HCT116 (cell line): ENCODE measurements at regions not wholly inside any gene's neighbourhood (a gene's known extent, or its start where the extent isn't known, plus 50 kb on each side); places are given as distances from the start of the nearest gene placed in this dataset.

Source experiments
- ATAC-seq: fragments of 200-7000 bp; cut with Tn5 transposase; 2 replicates; pipeline ENCODE4 v1.9.1; 2020; ENCODE audit warnings: mild to moderate bottlenecking, moderate library complexity
- BruUV-seq: library from RNA; stranded (reverse); fragments of 400-500 nt; replicated peaks from 2 replicates; lab custom pipeline; 2021; lab: Mats Ljungman, UMichigan
- CTCF ChIA-PET: fragments of 300-600 bp; sonication (Branson Sonifier 250); formaldehyde crosslinking; loops from one replicate; lab custom pipeline; 2021; ENCODE audit warnings: antibody characterized with exemption; lab: Charles Lee
- POLR2A ChIA-PET: fragments of 300-600, 350-600 bp; sonication (Branson Sonifier 250); formaldehyde crosslinking; loops from one replicate; lab custom pipeline; 2021; ENCODE audit warnings: antibody characterized with exemption; lab: Charles Lee
- RAD21 ChIA-PET, 2 experiments: fragments of 300-600 bp; sonication (Branson Sonifier 250); formaldehyde crosslinking; loops; one replicate each; lab custom pipeline; 2023; ENCODE audit warnings: low total read pairs in 2 of 2; ENCODE audit not compliant: uncharacterized antibody in 2 of 2, unreplicated experiment in 2 of 2, low non-redundant PET in 1 of 2; lab: Charles Lee
- DNase-seq: peaks from one replicate; pipeline ENCODE4 v3.0.0-alpha.2; 2010; ENCODE audit warnings: low read depth, low spot score
- H2AFZ ChIP-seq: fragments of 200-600 bp; shearing (Covaris generic), sonication (generic); 2 replicates; pipeline ENCODE4 v1.6.1; 2017; ENCODE audit warnings: low read depth, mixed run types, mixed read lengths, antibody characterized with exemption, low read length; ENCODE audit not compliant: poor library complexity, severe bottlenecking
- H3K27ac ChIP-seq: 2 replicates; pipeline ENCODE4 v1.5.1; 2012; ENCODE audit warnings: low read depth, low read length
- H3K27me3 ChIP-seq: fragments of 200-600 bp; sonication (generic); 2 replicates; pipeline ENCODE4 v1.6.1; 2016; ENCODE audit warnings: mixed run types, low read length, mixed read lengths; ENCODE audit not compliant: insufficient read depth
- H3K36me3 ChIP-seq, 2 experiments: fragments of 200-500 bp in 1 of 2; fragments of 200-600 bp in 1 of 2; sonication (Bioruptor generic) in 1 of 2; sonication (generic) in 1 of 2; 2 replicates each; pipeline versions ENCODE4 v1.5.1 to v1.6.1; 2014 to 2016; ENCODE audit warnings: low read length in 2 of 2, inconsistent platforms in 1 of 2, mixed read lengths in 1 of 2, mixed run types in 1 of 2; ENCODE audit not compliant: insufficient read depth in 2 of 2, control insufficient read depth in 1 of 2
- H3K4me1 ChIP-seq, 2 experiments: fragments of 200-600 bp in 1 of 2; sonication (generic) in 1 of 2; 2 replicates each; pipeline versions ENCODE4 v1.5.1 to v1.6.1; 2012 to 2017; ENCODE audit warnings: low read length in 2 of 2, inconsistent platforms in 1 of 2, mild to moderate bottlenecking in 1 of 2, mixed read lengths in 1 of 2, mixed run types in 1 of 2, moderate library complexity in 1 of 2; ENCODE audit not compliant: insufficient read depth in 2 of 2, control insufficient read depth in 1 of 2
- H3K4me2 ChIP-seq: fragments of 200-600 bp; sonication (generic); 2 replicates; pipeline ENCODE4 v1.6.1; 2017; ENCODE audit warnings: mixed run types, low read length, mixed read lengths
- H3K4me3 ChIP-seq, 2 experiments: fragments of 200-600 bp in 1 of 2; sonication (generic) in 1 of 2; replicated peaks in 1 of 2; 2 replicates each; pipeline ENCODE4 v1.5.1; 2011 to 2016; ENCODE audit warnings: low read length in 2 of 2, control low read depth in 1 of 2, low read depth in 1 of 2, mild to moderate bottlenecking in 1 of 2, mixed read lengths in 1 of 2, mixed run types in 1 of 2
- H3K79me2 ChIP-seq: fragments of 200-600 bp; sonication (generic); 2 replicates; pipeline ENCODE4 v1.6.1; 2017; ENCODE audit warnings: mild to moderate bottlenecking, mixed run types, low read length, moderate library complexity, mixed read lengths; ENCODE audit not compliant: insufficient read depth
- H3K9ac ChIP-seq: fragments of 200-600 bp; sonication (generic); 2 replicates; pipeline ENCODE4 v1.6.1; 2016; ENCODE audit warnings: low read length, mixed read lengths
- H3K9me2 ChIP-seq: fragments of 200-600 bp; sonication (generic), shearing (Covaris generic); 2 replicates; pipeline ENCODE4 v1.6.1; 2017; ENCODE audit warnings: mixed run types, mild to moderate bottlenecking, moderate library complexity; ENCODE audit not compliant: insufficient read depth
- H3K9me3 ChIP-seq, 2 experiments: fragments of 200-500 bp in 1 of 2; fragments of 200-600 bp in 1 of 2; sonication (Bioruptor generic) in 1 of 2; sonication (generic) in 1 of 2; 2 replicates each; pipeline ENCODE4 v1.6.1; 2014 to 2017; ENCODE audit warnings: low read length in 2 of 2, mixed read lengths in 2 of 2, inconsistent platforms in 1 of 2, low read depth in 1 of 2, mild to moderate bottlenecking in 1 of 2, mixed run types in 1 of 2, moderate library complexity in 1 of 2; ENCODE audit not compliant: control insufficient read depth in 1 of 2, insufficient read depth in 1 of 2
- H4K20me1 ChIP-seq: fragments of 200-600 bp; sonication (generic), shearing (Covaris generic); 2 replicates; pipeline ENCODE4 v1.6.1; 2017; ENCODE audit warnings: mixed run types, mild to moderate bottlenecking, moderate library complexity; ENCODE audit not compliant: insufficient read depth
- ATF3 ChIP-seq: IDR thresholded peaks from 2 replicates; pipeline ENCODE4 v1.6.1; 2012
- CBX3 ChIP-seq: IDR thresholded peaks from 2 replicates; pipeline ENCODE4 v1.6.1; 2012; ENCODE audit warnings: low read depth
- CEBPB ChIP-seq: IDR thresholded peaks from 2 replicates; pipeline ENCODE4 v1.6.1; 2012; ENCODE audit warnings: low read depth
- CTCF ChIP-seq, 3 experiments: fragments of 200-600 bp in 1 of 3; sonication (generic) in 1 of 3; IDR thresholded peaks in 2 of 3; conservative IDR thresholded peaks in 1 of 3; 2 replicates each; pipeline ENCODE4 v1.5.1; 2012 to 2017; ENCODE audit warnings: low read depth in 2 of 3, low read length in 2 of 3, antibody characterized with exemption in 1 of 3, borderline replicate concordance in 1 of 3, control low read depth in 1 of 3, mild to moderate bottlenecking in 1 of 3, mixed read lengths in 1 of 3, mixed run types in 1 of 3, moderate library complexity in 1 of 3; ENCODE audit not compliant: insufficient read depth in 1 of 3
- EZH2 ChIP-seq: fragments of 200-600 bp; sonication (generic); IDR thresholded peaks from 2 replicates; pipeline ENCODE4 v1.6.1; 2017; ENCODE audit warnings: antibody characterized with exemption, mixed run types
- EZH2phosphoT487 ChIP-seq: fragments of 200-600 bp; IDR thresholded peaks from 2 replicates; pipeline ENCODE4 v1.6.1; 2018; ENCODE audit warnings: antibody characterized with exemption, borderline replicate concordance
- MAX ChIP-seq: IDR thresholded peaks from 2 replicates; pipeline ENCODE4 v1.6.1; 2012
- POLR2A ChIP-seq: IDR thresholded peaks from 2 replicates; pipeline ENCODE4 v1.7.0; 2011; ENCODE audit warnings: borderline replicate concordance; ENCODE audit not compliant: insufficient read depth, insufficient read length; ENCODE audit errors: extremely low read depth
- POLR2AphosphoS5 ChIP-seq: IDR thresholded peaks from 2 replicates; pipeline ENCODE4 v1.6.1; 2011; ENCODE audit warnings: mild to moderate bottlenecking, low read depth, low read length, moderate library complexity
- SIN3A ChIP-seq: IDR thresholded peaks from 2 replicates; pipeline ENCODE4 v1.6.1; 2012; ENCODE audit warnings: low read depth
- YY1 ChIP-seq: IDR thresholded peaks from 2 replicates; pipeline ENCODE4 v1.6.1; 2011; ENCODE audit warnings: low read length, low read depth, moderate library complexity, mild to moderate bottlenecking; ENCODE audit not compliant: insufficient replicate concordance; ENCODE audit errors: extremely low read depth
- intact Hi-C: fragments of 100-400 bp; cut with micrococcal nuclease; formaldehyde crosslinking; loops from 2 replicates; pipeline ENCODE4 v1.10.0; 2022

- no peak for TF ChIP-seq SIN3A
- TF ChIP-seq CTCF (IDR thresholded peaks at IDR 0.05 in 2 of 3, conservative IDR thresholded peaks at IDR 0.05 in 1 of 3; ENCODE audit: borderline replicate concordance in 1 of 3, insufficient read depth in 1 of 3, low read depth in 2 of 3, low read length in 2 of 3) = no peak
- no peak for TF ChIP-seq EZH2phosphoT487
- TF ChIP-seq YY1 = no peak
- no peak for TF ChIP-seq EZH2
- no peak for TF ChIP-seq ATF3
- no peak for TF ChIP-seq CBX3
- TF ChIP-seq CEBPB = no peak
- no peak for TF ChIP-seq MAX
- TF ChIP-seq POLR2A = no peak
- TF ChIP-seq POLR2AphosphoS5 = no peak
- H3K9me2 ChIP-seq = peaks cover 3% of the 10 kb centered on the region; the same call in 1 of the 2 replicates
- intact Hi-C loops = no loop called here
- ChIA-PET POLR2A (no interaction called here), RAD21 (no interaction called here), CTCF (no interaction called here)
- no peak overlapping the region for H3K27ac ChIP-seq
- H2AFZ ChIP-seq = no peak overlapping the region
- H3K9ac ChIP-seq = no peak overlapping the region
- ATAC-seq (no peak), DNase-seq (no peak)
- BruUV-seq = no TSS peak
- peaks cover 0 to 24% of the 10 kb centered on the region in 2 experiments; a peak in 2 of 4 replicates for H3K4me1 ChIP-seq
- no peak overlapping the region for H3K4me3 ChIP-seq
- no peaks in the 10 kb centered on the region for H3K27me3 ChIP-seq
- H4K20me1 ChIP-seq = no peaks in the 10 kb centered on the region
- no peaks in the 10 kb centered on the region for H3K9me3 ChIP-seq
- no peaks in the 10 kb centered on the region for H3K36me3 ChIP-seq
- no peaks in the 10 kb centered on the region for H3K79me2 ChIP-seq
- no peak overlapping the region for H3K4me2 ChIP-seq
Measured at GRCh38 chr17:71919896-71920295, 200.9 kb upstream of the SOX9 start.
